ENCODE measurements at regions not wholly inside any gene's neighbourhood (a gene's known extent, or its start where the extent isn't known, plus 50 kb on each side); places are given as distances from the start of the nearest gene placed in this dataset.

GRCh38 chr11:100630898-100631297 is 56.2 kb upstream of the ARHGAP42 start:
- no peak overlapping the region for H3K4me3 ChIP-seq (ENCODE audit: low read depth, low read length)
- no peak for DNase-seq (ENCODE audit: low read depth)

- no peak overlapping the region for H3K4me3 ChIP-seq (ENCODE audit: low read depth, low read length)
- no peak for DNase-seq (ENCODE audit: low read depth)
Observed at GRCh38 chr11:100631316-100631715, 55.8 kb upstream of the ARHGAP42 start.

GRCh38 chr11:100632941-100633452 is 54.1 kb upstream of the ARHGAP42 start:
- no peak overlapping the region for H3K4me3 ChIP-seq (ENCODE audit: low read depth, low read length)
- no peak for DNase-seq (ENCODE audit: low read depth)

- no peak for DNase-seq (ENCODE audit: low read depth)
- no peak overlapping the region for H3K4me3 ChIP-seq (ENCODE audit: low read depth, low read length)
Observed at GRCh38 chr11:100635194-100635593, 51.9 kb upstream of the ARHGAP42 start.

- DNase-seq (ENCODE audit: low read depth), result no peak
Observed at GRCh38 chr11:100636536-100636935, 50.6 kb upstream of the ARHGAP42 start.

More at GRCh38 chr11:100636536-100636935, 50.6 kb upstream of the ARHGAP42 start:
- H3K4me3 ChIP-seq (ENCODE audit: low read depth, low read length), result no peak overlapping the region

All from skeletal muscle cell (primary cell).